GM12878 (cell line): ENCODE measurements at regions not wholly inside any gene's neighbourhood (a gene's known extent, or its start where the extent isn't known, plus 50 kb on each side); places are given as distances from the start of the nearest gene placed in this dataset.
"Not testable (repeated sequence)": the region's sequence is repeated elsewhere in the genome, so short reads cannot be mapped to it uniquely, and the experiment has no call there.

Experiments
- GABPA ChIP-seq: IDR thresholded peaks from 2 replicates; pipeline ENCODE4 v1.6.1; 2014; ENCODE audit warnings: antibody characterized with exemption, low read depth, mild to moderate bottlenecking, inconsistent platforms
- TF ChIP-seq, protein P1 (sequence below): IDR thresholded peaks from 2 replicates; pipeline ENCODE4 v1.6.1; 2011; ENCODE audit warnings: borderline replicate concordance, low read depth, mild to moderate bottlenecking, moderate library complexity, low read length; ENCODE audit not compliant: insufficient read depth, poor library complexity, severe bottlenecking

DNA sequence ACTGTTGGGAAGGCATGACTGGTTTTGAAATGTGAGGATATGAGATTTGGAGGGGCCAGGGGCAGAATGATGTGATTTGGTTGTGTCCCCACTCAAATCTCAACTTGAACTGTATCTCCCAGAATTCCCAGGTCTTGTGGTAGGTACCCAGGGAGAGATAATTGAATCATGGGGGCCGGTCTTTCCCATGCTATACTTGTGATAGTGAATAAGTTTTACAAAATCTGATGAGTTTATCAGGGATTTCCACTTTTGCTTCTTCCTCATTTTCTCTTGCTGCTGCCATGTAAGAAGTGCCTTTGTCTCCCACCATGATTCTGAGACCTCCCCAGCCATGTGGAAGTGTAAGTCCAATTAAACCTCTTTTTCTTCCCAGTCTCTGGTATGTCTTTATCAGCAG lies 170.1 kb upstream of the JUN start:
- TF ChIP-seq GABPA = not testable (repeated sequence)
- TF ChIP-seq, protein P1, sequence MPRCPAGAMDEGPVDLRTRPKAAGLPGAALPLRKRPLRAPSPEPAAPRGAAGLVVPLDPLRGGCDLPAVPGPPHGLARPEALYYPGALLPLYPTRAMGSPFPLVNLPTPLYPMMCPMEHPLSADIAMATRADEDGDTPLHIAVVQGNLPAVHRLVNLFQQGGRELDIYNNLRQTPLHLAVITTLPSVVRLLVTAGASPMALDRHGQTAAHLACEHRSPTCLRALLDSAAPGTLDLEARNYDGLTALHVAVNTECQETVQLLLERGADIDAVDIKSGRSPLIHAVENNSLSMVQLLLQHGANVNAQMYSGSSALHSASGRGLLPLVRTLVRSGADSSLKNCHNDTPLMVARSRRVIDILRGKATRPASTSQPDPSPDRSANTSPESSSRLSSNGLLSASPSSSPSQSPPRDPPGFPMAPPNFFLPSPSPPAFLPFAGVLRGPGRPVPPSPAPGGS = not testable (repeated sequence)
